Body of pancreas (tissue), 4 donors: ENCODE measurements at regions not wholly inside any gene's neighbourhood (a gene's known extent, or its start where the extent isn't known, plus 50 kb on each side); places are given as distances from the start of the nearest gene placed in this dataset.

Experiments used
- ATAC-seq: fragments of 150-250 bp; one replicate; pipeline ENCODE4 v1.9.1; 2016
- DNase-seq, 4 donors: peaks; one replicate each; pipeline ENCODE4 v3.0.0-alpha.2; 2019
- H3K27ac ChIP-seq, 4 donors: fragments of 200-600 bp; sonication (generic); 1 replicate in 3 of 4; 2 replicates in 1 of 4; pipeline versions ENCODE4 v1.5.1 to v1.6.1; 2016 to 2019; ENCODE audit warnings: mild to moderate bottlenecking in 1 of 4, mixed read lengths in 1 of 4, moderate library complexity in 1 of 4
- H3K27me3 ChIP-seq, 2 donors: fragments of 200-600 bp; sonication (generic); one replicate each; pipeline ENCODE4 v1.6.0; 2016; ENCODE audit warnings: mild to moderate bottlenecking in 1 of 2
- H3K36me3 ChIP-seq, 2 donors: fragments of 200-600 bp; sonication (generic); replicated peaks in 1 of 2; 2 replicates each; pipeline ENCODE4 v1.5.1; 2016; ENCODE audit warnings: low read depth in 2 of 2; ENCODE audit not compliant: insufficient read depth in 1 of 2
- H3K4me1 ChIP-seq: fragments of 200-600 bp; sonication (generic); one replicate; pipeline ENCODE4 v1.6.0; 2016
- H3K4me3 ChIP-seq, 2 donors: fragments of 200-600 bp; sonication (generic); 1 replicate in 1 of 2; 2 replicates in 1 of 2; pipeline ENCODE4 v1.5.1; 2016 to 2019
- H3K9me3 ChIP-seq, 3 donors: fragments of 200-600 bp; sonication (generic); 1 replicate in 2 of 3; 2 replicates in 1 of 3; pipeline ENCODE4 v1.5.1; 2016
- CTCF ChIP-seq, 7 experiments: fragments of 450-650 bp in 4 of 7; fragments of 200-600 bp in 3 of 7; sonication (generic) in 3 of 7; IDR thresholded peaks; one replicate each; pipeline ENCODE4 v1.5.1; 2016 to 2019; ENCODE audit warnings: antibody characterized with exemption in 7 of 7
- POLR2A ChIP-seq, 3 donors: fragments of 450-650 bp; IDR thresholded peaks; one replicate each; pipeline ENCODE4 v1.6.1; 2016; ENCODE audit warnings: antibody characterized with exemption in 3 of 3, mild to moderate bottlenecking in 2 of 3
- WGBS, 2 donors: methylation state at CpG; one replicate each; pipeline ENCODE4 v1.1.5; 2017; 5-methylcytosine and 5-hydroxymethylcytosine counted together
- intact Hi-C: fragments of 100-400 bp; cut with DNase I; formaldehyde crosslinking; loops from one replicate; pipeline ENCODE4 v1.15.1; 2023

- intact Hi-C loops = no loop called here
- H3K4me3 ChIP-seq = no peak overlapping the region
- H3K9me3 ChIP-seq = no peaks in the 10 kb centered on the region
- no peaks in the 10 kb centered on the region for H3K27me3 ChIP-seq
- no peak overlapping the region for H3K27ac ChIP-seq
- DNase-seq = no peak
- WGBS, 2 donors = 59 to 61% methylated on average over 2 of the region's 2 CpGs
- ATAC-seq = no peak
- H3K4me1 ChIP-seq = no peaks in the 10 kb centered on the region
- no peak for TF ChIP-seq CTCF (IDR thresholded peaks at IDR 0.05)
- no peak for TF ChIP-seq POLR2A (IDR thresholded peaks at IDR 0.05)
- no peaks in the 10 kb centered on the region for H3K36me3 ChIP-seq
Measured at GRCh38 chr2:21299411-21299810, 175.6 kb downstream of the TDRD15 start.

GRCh38 chr2:21301871-21302455 is 178.2 kb downstream of the TDRD15 start:
- Histone ChIP-seq H3K4me1 (peaks cover under 1% of the 10 kb centered on the region), H3K36me3 (no peaks in the 10 kb centered on the region), H3K9me3 (no peaks in the 10 kb centered on the region), H3K27me3 (no peaks in the 10 kb centered on the region), H3K27ac (no peak overlapping the region), H3K4me3 (no peak overlapping the region)
- intact Hi-C loops = no loop called here
- no peak for ATAC-seq
- TF ChIP-seq POLR2A (IDR thresholded peaks at IDR 0.05) = no peak
- no peak for TF ChIP-seq CTCF (IDR thresholded peaks at IDR 0.05)
- 30 to 33% methylated on average over 1 of the region's 1 CpG for WGBS, 2 donors
- no peak for DNase-seq

- no peaks in the 10 kb centered on the region for H3K36me3 ChIP-seq
- no peak overlapping the region for H3K27ac ChIP-seq
- ATAC-seq (no peak), DNase-seq (no peak)
- WGBS, 2 donors = 63 to 88% methylated on average over 1 of the region's 1 CpG
- intact Hi-C loops = no loop called here
- H3K27me3 ChIP-seq = no peaks in the 10 kb centered on the region
- no peak for TF ChIP-seq POLR2A (IDR thresholded peaks at IDR 0.05)
- no peak for TF ChIP-seq CTCF (IDR thresholded peaks at IDR 0.05)
- H3K9me3 ChIP-seq = no peaks in the 10 kb centered on the region
- no peak overlapping the region for H3K4me3 ChIP-seq
- peaks cover 7% of the 10 kb centered on the region for H3K4me1 ChIP-seq
Measured at GRCh38 chr2:21303876-21304275, 180.1 kb downstream of the TDRD15 start.

- Histone ChIP-seq H3K4me1 (peaks cover 7% of the 10 kb centered on the region), H3K27me3 (no peaks in the 10 kb centered on the region), H3K27ac (no peak overlapping the region), H3K9me3 (no peaks in the 10 kb centered on the region), H3K4me3 (no peak overlapping the region), H3K36me3 (no peaks in the 10 kb centered on the region)
- WGBS, 2 donors = 66 to 82% methylated on average over 3 of the region's 3 CpGs
- ATAC-seq = no peak
- no peak for TF ChIP-seq CTCF (IDR thresholded peaks at IDR 0.05)
- no peak for DNase-seq
- intact Hi-C loops = no loop called here
Measured at GRCh38 chr2:21305581-21305980, 181.8 kb downstream of the TDRD15 start.

GRCh38 chr2:21306235-21306634 is 182.5 kb downstream of the TDRD15 start:
- no peaks in the 10 kb centered on the region for H3K27me3 ChIP-seq
- H3K4me3 ChIP-seq = no peak overlapping the region
- DNase-seq (no peak), ATAC-seq (no peak)
- H3K9me3 ChIP-seq = no peaks in the 10 kb centered on the region
- H3K36me3 ChIP-seq = no peaks in the 10 kb centered on the region
- no peak for TF ChIP-seq CTCF (IDR thresholded peaks at IDR 0.05)
- no peak for TF ChIP-seq POLR2A (IDR thresholded peaks at IDR 0.05)
- intact Hi-C loops = no loop called here
- peaks cover 7% of the 10 kb centered on the region for H3K4me1 ChIP-seq
- 40 to 43% methylated on average over 2 of the region's 2 CpGs for WGBS, 2 donors
- H3K27ac ChIP-seq = no peak overlapping the region
